GM21423 (cell line): ENCODE measurements at regions not wholly inside any gene's neighbourhood (a gene's known extent, or its start where the extent isn't known, plus 50 kb on each side); places are given as distances from the start of the nearest gene placed in this dataset.
"Not testable (repeated sequence)": the region's sequence is repeated elsewhere in the genome, so short reads cannot be mapped to it uniquely, and the experiment has no call there.

Experiments used
- ATAC-seq: cut with Tn5 transposase; IDR thresholded peaks from one replicate; pipeline ENCODE4 v1.9.1; 2021; ENCODE audit warnings: mild to moderate bottlenecking, moderate library complexity; ENCODE audit not compliant: unreplicated experiment

GRCh38 chrX:1140236-1140681, 72.2 kb downstream of the CRLF2 start:
- no peak for ATAC-seq

- ATAC-seq, result no peak
Measured at GRCh38 chrX:1139185-1139500, 73.3 kb downstream of the CRLF2 start.

- no peak for ATAC-seq
Measured at GRCh38 chrX:1138476-1139184, 73.8 kb downstream of the CRLF2 start.

- no peak for ATAC-seq
Measured at GRCh38 chrX:1137531-1137930, 74.9 kb downstream of the CRLF2 start.

DNA sequence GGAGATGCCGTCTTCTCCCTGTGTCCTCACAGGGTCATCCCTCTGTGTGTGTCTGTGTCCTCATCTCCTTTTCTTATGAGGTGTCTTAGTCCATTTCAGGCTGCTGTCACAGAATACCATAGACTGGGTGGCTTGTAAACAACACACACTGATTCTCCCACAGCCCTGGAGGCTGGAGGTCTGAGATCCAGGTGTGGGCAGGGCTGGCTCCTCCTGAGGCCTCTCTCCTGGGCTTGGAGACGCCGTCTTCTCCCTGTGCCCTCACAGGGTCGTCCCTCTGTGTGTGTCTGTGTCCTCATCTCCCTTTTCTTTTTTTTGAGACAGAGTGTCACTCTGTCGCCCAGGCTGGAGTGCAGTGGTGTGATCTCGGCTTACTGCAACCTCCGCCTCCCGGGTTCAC, 75.9 kb downstream of the CRLF2 start:
- not testable (repeated sequence) for ATAC-seq

DNA sequence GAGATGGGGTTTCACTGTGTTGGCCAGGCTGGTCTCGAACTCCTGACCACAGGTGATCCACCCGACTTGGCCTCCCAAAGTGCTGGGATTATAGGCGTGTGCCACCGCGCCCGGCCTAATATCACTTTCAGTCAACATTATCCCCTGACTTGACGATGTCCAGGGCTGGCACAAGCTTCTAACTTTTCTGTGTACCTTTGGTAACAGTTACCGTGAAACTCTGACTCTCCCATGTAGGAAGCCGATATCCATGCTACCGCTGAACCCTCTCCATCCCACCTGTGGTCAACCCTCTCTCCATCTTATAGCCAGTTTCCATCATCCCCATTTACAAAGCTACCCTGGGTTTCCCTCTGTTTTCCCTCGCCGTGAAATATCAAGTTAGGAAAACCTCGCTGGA, 77.5 kb downstream of the CRLF2 start:
- ATAC-seq, result no peak

DNA sequence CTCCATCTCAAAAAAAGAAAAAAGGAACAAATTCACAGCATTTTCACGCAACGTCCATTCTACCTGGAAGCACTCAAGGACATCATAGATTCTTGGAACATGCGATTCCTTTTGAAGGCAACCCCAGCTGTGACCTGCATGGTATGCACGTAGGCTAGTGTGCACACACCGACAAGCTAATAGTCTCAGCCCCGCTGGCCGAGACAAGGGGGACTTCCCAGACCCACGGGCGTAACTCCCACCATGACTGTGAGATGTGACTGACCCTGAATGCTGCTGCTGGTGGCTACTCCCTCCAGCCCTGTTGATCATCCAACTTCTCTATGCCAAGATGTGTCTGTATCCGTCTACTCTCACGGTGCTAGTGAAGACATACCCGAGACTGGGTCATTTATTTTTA, 78.3 kb downstream of the CRLF2 start:
- ATAC-seq, result no peak

- ATAC-seq, result no peak
Measured at GRCh38 chrX:1126738-1127137, 85.7 kb downstream of the CRLF2 start.

DNA sequence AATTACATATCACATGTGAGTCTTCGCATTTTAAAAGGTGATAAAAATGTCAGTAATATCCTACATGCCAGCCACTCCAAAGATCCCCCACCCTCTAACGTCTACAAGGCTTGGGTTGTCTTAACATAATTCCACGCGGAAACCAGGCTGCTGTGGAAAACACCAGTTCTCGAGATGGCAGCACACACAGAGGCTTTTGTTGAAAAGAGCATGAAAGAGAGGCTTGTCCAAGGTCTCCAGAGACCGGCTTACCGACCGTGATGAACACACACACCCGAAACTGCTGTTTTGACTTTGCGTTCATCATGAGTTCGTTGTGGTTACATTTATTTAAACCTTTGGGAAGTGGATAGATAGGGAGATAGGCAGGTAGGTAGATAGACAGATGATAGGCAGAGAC, 87.9 kb downstream of the CRLF2 start:
- ATAC-seq, result no peak

DNA sequence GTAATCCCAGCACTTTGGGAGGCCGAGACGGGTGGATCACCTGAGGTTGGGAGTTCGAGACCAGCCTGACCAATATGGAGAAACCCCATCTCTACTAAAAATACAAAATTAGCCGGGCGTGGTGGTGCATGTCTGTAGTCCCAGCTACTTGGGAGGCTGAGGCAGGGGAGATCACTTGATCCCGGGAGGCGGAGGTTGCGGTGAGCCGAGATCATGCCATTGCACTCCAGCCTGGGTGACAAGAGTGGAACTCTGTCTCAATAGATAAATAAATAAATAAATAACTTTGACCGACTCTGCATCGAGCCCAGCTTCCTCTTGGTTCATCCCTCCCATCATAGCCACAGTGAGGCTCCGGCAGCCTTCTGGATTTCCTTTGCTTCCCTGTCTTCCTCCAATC, 89.6 kb downstream of the CRLF2 start:
- ATAC-seq, result not testable (repeated sequence)

DNA sequence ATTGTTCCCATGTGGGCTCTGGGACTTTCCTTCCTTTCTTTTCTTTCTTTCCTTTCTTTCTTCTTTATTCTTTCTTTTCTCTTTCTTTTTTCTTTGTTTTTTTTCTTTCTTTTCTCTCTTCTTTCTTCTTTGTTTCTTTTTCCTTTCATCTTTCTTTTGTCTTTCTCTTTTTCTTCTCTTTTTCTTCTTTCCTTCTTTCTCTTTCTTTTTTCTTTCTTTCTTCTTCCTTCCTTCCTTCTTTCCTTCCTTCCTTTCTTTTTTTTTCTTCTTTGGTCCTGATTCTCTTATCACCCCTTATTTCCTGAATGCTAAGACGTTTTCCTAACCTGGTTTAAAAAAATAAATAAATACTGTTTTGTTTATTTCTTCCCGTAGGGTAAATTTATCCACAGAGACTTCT, 93.2 kb downstream of the CRLF2 start:
- no peak for ATAC-seq

GRCh38 chrX:1118572-1119199, 93.8 kb downstream of the CRLF2 start:
- ATAC-seq, result no peak

DNA sequence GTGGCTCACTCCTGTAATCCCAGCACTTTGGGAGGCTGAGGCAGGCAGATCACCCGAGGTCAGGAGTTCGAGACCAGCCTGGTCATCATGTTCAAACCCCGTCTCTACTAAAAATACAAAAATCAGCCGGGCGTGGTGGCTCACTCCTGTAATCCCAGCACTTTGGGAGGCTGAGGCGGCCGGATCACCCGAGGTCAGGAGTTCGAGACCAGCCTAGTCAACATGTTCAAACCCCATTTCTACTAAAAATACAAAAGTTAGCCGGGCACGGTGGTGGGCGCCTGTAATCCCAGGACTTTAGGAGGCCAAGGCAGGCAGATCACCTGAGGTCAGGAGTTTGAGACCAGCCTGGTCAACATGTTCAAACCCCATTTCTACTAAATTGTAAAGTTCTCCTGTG, 97.0 kb downstream of the CRLF2 start:
- not testable (repeated sequence) for ATAC-seq

- no peak for ATAC-seq
Measured at GRCh38 chrX:1112321-1112720, 100.1 kb downstream of the CRLF2 start.

GRCh38 chrX:1111601-1112300, 100.7 kb downstream of the CRLF2 start:
- ATAC-seq, result no peak

DNA sequence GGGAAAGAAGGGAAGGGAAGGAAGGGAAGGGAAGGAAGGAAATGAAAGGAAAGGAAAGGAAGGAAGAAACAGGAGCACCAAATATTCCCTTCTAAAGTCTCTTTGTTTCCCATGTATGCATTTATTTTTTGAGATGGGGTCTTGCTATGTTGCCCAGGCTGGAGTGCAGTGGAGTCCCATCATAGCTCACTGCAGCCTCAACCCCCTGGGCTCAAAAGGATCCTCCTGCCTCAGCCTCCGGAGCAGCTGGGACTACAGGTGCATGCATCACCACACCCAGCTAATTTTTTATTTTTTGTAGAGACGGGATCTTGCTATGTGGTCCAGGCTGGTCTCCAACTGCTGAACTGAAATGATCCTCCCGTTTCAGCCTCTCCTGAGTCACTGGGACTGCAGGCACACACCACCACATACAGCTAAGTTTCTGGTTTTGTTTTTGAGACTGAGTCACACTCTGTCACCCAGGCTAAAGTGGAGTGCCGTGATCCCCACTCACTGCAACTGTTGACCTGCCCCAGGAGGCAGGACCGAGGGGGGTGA, 102.8 kb downstream of the CRLF2 start:
- no peak for ATAC-seq

DNA sequence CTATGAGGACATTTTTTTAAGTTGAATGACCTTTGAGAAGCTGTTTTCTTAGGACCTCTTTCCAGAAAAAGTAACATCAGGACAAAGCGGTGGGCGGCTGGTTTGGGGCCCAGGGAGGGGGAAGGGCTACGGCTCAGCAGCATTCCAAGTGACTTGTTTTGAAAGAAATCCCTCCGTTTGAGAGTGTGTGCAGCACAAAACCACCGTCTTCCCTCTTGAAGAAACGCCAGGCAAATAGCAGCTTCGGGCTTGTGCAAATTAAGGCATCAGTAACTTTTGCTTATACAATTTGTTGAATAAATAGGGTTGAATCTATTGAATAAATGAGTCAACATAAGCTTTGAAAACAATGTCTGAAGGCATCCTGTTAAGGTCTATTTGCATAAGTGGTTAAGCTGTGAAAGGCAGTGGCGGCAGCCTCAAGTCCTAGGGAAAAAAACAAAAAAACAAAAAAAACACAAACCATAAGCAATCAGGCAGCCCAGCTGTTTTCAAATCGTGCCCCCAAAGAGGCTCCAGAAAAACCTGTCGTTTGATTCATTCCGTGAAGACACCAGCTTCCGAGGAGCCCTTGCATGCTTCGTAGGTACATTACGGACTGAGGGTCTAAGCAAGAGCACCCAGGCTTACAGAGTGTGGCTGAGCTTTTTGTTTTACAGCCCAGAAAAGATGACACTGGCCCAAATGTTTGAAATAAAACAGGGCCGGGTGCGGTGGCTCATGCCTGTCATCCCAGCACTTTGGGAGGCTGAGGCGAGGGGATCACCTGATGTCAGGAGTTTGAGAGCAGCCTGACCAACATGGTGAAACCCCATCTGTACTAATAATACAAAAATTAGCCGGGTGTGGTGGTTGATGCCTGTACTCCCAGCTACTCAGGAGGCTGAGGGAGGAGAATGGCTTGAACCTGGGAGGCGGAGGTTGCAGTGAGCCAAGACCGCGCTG, 103.7 kb downstream of the CRLF2 start:
- no peak for ATAC-seq

DNA sequence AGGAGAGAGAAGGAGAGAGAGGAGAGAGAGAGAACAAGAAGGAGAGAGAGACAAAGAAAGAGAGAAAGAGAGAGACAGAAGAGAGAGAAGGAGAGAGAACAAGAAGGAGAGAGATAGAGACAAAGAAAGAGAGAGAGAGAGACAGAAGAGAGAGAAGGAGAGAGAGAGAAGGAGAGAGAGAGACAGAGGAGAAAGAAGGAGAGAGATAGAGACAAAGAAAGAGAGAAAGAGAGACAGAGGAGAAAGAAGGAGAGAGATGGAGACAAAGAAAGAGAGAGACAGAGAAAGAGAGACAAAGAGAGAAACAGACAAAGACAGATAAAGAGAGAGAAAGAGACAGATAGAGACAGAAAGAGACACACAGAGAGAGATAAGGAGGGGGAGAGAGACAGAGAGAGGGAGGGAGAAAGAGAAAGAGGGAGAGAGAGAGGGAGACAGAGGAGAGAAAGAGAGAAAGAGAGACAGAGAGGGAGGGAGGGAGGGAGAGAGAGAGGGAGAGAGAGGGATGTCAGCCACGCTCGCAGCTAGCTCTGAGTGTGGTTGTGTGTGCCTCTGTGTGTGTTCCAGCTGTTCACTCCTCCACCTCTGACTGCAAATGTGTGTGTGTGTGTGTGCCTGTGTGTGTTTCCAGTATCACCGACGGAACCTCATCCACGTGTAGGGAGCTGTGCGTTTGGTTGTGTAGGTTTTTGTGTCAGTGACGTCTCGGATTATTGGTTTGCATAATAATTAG, 105.8 kb downstream of the CRLF2 start:
- ATAC-seq, result no peak

DNA sequence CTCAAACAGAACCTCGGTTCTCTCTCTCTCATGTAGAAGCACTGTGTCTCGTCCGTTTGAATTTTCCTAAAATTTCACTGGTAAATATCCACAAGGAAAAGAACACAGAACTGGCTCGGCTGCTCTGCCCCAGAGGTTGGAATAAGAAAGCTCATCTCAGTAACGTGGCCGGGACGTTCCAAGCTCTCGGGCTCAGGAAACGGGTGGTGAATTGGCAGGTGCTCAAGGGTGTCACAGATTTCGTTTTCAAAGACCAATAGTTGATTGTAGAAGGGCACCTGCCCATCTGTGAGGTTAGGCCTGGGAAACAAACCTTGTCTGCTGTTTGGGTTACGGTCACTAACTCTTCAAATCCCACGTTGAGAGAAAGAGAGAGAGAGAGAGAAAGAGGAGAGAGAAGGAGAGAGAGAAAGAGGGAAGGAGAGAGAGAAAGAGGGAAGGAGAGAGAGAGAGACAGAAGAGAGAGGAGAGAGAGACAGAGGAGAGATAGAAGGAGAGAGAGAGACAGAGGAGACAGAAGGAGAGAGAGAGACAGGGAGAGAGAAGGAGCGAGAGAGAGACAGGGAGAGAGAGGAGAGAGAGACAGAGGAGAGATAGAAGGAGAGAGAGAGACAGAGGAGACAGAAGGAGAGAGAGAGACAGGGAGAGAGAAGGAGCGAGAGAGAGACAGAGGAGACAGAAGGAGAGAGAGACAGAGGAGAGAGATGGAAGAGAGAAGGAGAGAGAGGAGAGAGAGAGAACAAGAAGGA, 106.6 kb downstream of the CRLF2 start:
- ATAC-seq, result no peak
